HepG2 (cell line): ENCODE measurements at regions not wholly inside any gene's neighbourhood (a gene's known extent, or its start where the extent isn't known, plus 50 kb on each side); places are given as distances from the start of the nearest gene placed in this dataset.

Experiments
- ATAC-seq: fragments of 200-7000 bp; cut with Tn5 transposase; 3 replicates; pipeline ENCODE4 v1.9.1; 2020; ENCODE audit warnings: mild to moderate bottlenecking, moderate library complexity
- BruUV-seq: library from RNA; stranded (reverse); fragments of 400-500 nt; replicated peaks from 2 replicates; lab custom pipeline; 2021; lab: Mats Ljungman, UMichigan
- CTCF ChIA-PET: fragments of 300-600 bp; formaldehyde crosslinking; extraction: SDS; loops from one replicate; lab custom pipeline; 2021; ENCODE audit warnings: low total read pairs, inconsistent platforms, low intra/inter-chr PET ratio; lab: Yijun Ruan, JAX
- POLR2A ChIA-PET: fragments of 350-600 bp; sonication (Branson Sonifier 250); formaldehyde crosslinking; loops from one replicate; lab custom pipeline; 2020; ENCODE audit warnings: antibody characterized with exemption, inconsistent platforms; lab: Yijun Ruan, JAX
- DNase-seq: peaks from one replicate; pipeline ENCODE4 v3.0.0-alpha.2; 2015; ENCODE audit warnings: low spot score
- FAIRE-seq: peaks from 3 replicates; lab custom pipeline; 2011; peaks lifted over from hg19 to GRCh38; lab: Jason Lieb, UNC
- H2AFZ ChIP-seq: one replicate; pipeline ENCODE4 v1.6.1; 2011; ENCODE audit warnings: low read length, inconsistent platforms
- H3K27ac ChIP-seq: fragments of 300-600 bp; 3 replicates; pipeline ENCODE4 v1.8.0; 2011; ENCODE audit warnings: mixed run types, mild to moderate bottlenecking, mixed read lengths, low read length, inconsistent platforms; ENCODE audit not compliant: insufficient read depth; ENCODE audit errors: extremely low read length
- H3K27me3 ChIP-seq, 2 experiments: fragments of 200-600 bp in 1 of 2; 2 replicates in 1 of 2; 3 replicates in 1 of 2; pipeline versions ENCODE4 v1.6.0 to v1.8.0; 2011; ENCODE audit warnings: low read length in 2 of 2, mild to moderate bottlenecking in 2 of 2, moderate library complexity in 2 of 2, inconsistent platforms in 1 of 2; ENCODE audit not compliant: insufficient read depth in 2 of 2, control insufficient read depth in 1 of 2
- H3K36me3 ChIP-seq, 2 experiments: fragments of 200-600 bp in 1 of 2; replicated peaks in 1 of 2; 2 replicates in 1 of 2; 3 replicates in 1 of 2; pipeline versions ENCODE4 v1.5.1 to v1.8.0; 2011; ENCODE audit warnings: low read length in 2 of 2, inconsistent platforms in 1 of 2; ENCODE audit not compliant: insufficient read depth in 2 of 2, control insufficient read depth in 1 of 2
- H3K4me1 ChIP-seq: 2 replicates; pipeline ENCODE4 v1.5.1; 2012; ENCODE audit warnings: low read length, inconsistent platforms; ENCODE audit not compliant: insufficient read depth
- H3K4me2 ChIP-seq: 2 replicates; pipeline ENCODE4 v1.6.0; 2011; ENCODE audit warnings: low read depth, low read length, inconsistent platforms
- H3K4me3 ChIP-seq, 3 experiments: fragments of 200-600 bp in 1 of 3; sonication (generic), shearing (Covaris generic) in 1 of 3; replicated peaks in 1 of 3; 2 replicates each; pipeline ENCODE4 v1.5.1; 2011 to 2016; ENCODE audit warnings: low read length in 3 of 3, inconsistent platforms in 2 of 3, low read depth in 2 of 3, mild to moderate bottlenecking in 2 of 3, control low read depth in 1 of 3, mixed read lengths in 1 of 3; ENCODE audit not compliant: insufficient read depth in 1 of 3
- H3K79me2 ChIP-seq: one replicate; pipeline ENCODE4 v1.6.1; 2011; ENCODE audit warnings: low read length, inconsistent platforms; ENCODE audit not compliant: insufficient read depth
- H3K9ac ChIP-seq: 2 replicates; pipeline ENCODE4 v1.6.0; 2011; ENCODE audit warnings: mild to moderate bottlenecking, low read depth, low read length, inconsistent platforms; ENCODE audit not compliant: insufficient read depth
- H3K9me3 ChIP-seq: 2 replicates; pipeline ENCODE4 v1.5.1; 2012; ENCODE audit warnings: mild to moderate bottlenecking, low read length
- H4K20me1 ChIP-seq: 2 replicates; pipeline ENCODE4 v1.6.0; 2011; ENCODE audit warnings: inconsistent platforms, mild to moderate bottlenecking, low read length, moderate library complexity; ENCODE audit not compliant: insufficient read depth
- FOSL2 ChIP-seq: sonication (generic); formaldehyde crosslinking; IDR thresholded peaks from 2 replicates; pipeline ENCODE4 v1.4.0; 2020; ENCODE audit warnings: missing genetic modification reagents
- HHEX ChIP-seq: IDR thresholded peaks from 2 replicates; pipeline ENCODE4 v1.6.1; 2016; ENCODE audit warnings: control low read depth
- HNF1B ChIP-seq: sonication (generic); formaldehyde crosslinking; IDR thresholded peaks from 2 replicates; pipeline ENCODE4 v1.5.1; 2020; ENCODE audit warnings: mild to moderate bottlenecking, moderate library complexity, missing genetic modification reagents
- MTF2 ChIP-seq: sonication (generic); formaldehyde crosslinking; IDR thresholded peaks from 2 replicates; pipeline ENCODE4 v1.5.0; 2020; ENCODE audit warnings: missing genetic modification reagents, borderline replicate concordance
- PCBP2 ChIP-seq: fragments of 200-400 bp; formaldehyde crosslinking; optimal IDR thresholded peaks from 2 replicates; pipeline ENCODE3; 2018; ENCODE audit warnings: low read length, low read depth; ENCODE audit not compliant: poor library complexity, severe bottlenecking
- SRY ChIP-seq: sonication (generic); formaldehyde crosslinking; IDR thresholded peaks from 2 replicates; pipeline ENCODE4 v1.8.0; 2022; ENCODE audit warnings: mild to moderate bottlenecking, missing genetic modification reagents
- STAT5B ChIP-seq: sonication (generic); formaldehyde crosslinking; IDR thresholded peaks from 2 replicates; pipeline ENCODE4 v1.4.0; 2020; ENCODE audit warnings: missing genetic modification reagents
- TFAP4 ChIP-seq: sonication (generic); IDR thresholded peaks from 2 replicates; pipeline ENCODE4 v1.6.1; 2016; ENCODE audit warnings: low read depth, borderline replicate concordance
- ZMYM4 ChIP-seq: sonication (generic); formaldehyde crosslinking; IDR thresholded peaks from 2 replicates; pipeline ENCODE4 v1.8.1; 2023; ENCODE audit warnings: mild to moderate bottlenecking, missing genetic modification reagents
- ZNF263 ChIP-seq: sonication (generic); formaldehyde crosslinking; IDR thresholded peaks from 2 replicates; pipeline ENCODE4 v1.4.0; 2020; ENCODE audit warnings: missing genetic modification reagents
- whole genome bisulfite sequencing: methylation state at CpG from one replicate; pipeline ENCODE4 v1.1.6; 2017; ENCODE audit warnings: low lambda C conversion rate; 5-methylcytosine and 5-hydroxymethylcytosine counted together
- in situ Hi-C: cut with HindIII; loops from 2 replicates; pipeline ENCODE4 v1.10.0; 2017; ENCODE audit warnings: low pct_unique_long_range_greater_than_20kb; ENCODE audit not compliant: extremely low pct_ligation_motif_present
- intact Hi-C: fragments of 100-400 bp; cut with micrococcal nuclease; formaldehyde crosslinking; loops from one replicate; pipeline ENCODE4 v1.10.0; 2022; ENCODE audit not compliant: unreplicated experiment

GRCh38 chr6:53413326-53413725 is 64.6 kb upstream of the ELOVL5 start:
- in situ Hi-C loops = no loop called here
- no TSS peak for BruUV-seq
- Histone ChIP-seq H3K4me1 (peaks cover 4% of the 10 kb centered on the region; the same call in 1 of the 2 replicates), H3K9ac (no peak overlapping the region), H2AFZ (no peak overlapping the region), H4K20me1 (no peaks in the 10 kb centered on the region), H3K36me3 (no peaks in the 10 kb centered on the region), H3K9me3 (no peaks in the 10 kb centered on the region), H3K27me3 (peaks cover 0 to 4% of the 10 kb centered on the region in 2 experiments; a peak in 1 of 5 replicates), H3K27ac (no peak overlapping the region), H3K4me2 (no peak overlapping the region), H3K4me3 (no peak overlapping the region), H3K79me2 (no peaks in the 10 kb centered on the region)
- ATAC-seq (no peak), FAIRE-seq (no peak), DNase-seq (no peak)
- 38% methylated on average over 4 of the region's 4 CpGs for WGBS
- ChIA-PET POLR2A (no interaction called here), CTCF (interaction anchor here (1.8 kb wide), 1 partner anchor 242 kb away, joined by 6 read pairs; no protein-coding TSS in a partner anchor)
- TF ChIP-seq PCBP2 = no peak
- TF ChIP-seq ZMYM4 (CRISPR knock-in tag) = no peak
- no peak for TF ChIP-seq MTF2
- TF ChIP-seq STAT5B (CRISPR knock-in tag) = no peak
- TF ChIP-seq HNF1B = no peak
- TF ChIP-seq TFAP4 = no peak
- TF ChIP-seq ZNF263 (CRISPR knock-in tag) = no peak
- no peak for TF ChIP-seq SRY (CRISPR knock-in tag)
- no peak for TF ChIP-seq HHEX (CRISPR knock-in tag)
- TF ChIP-seq FOSL2 (CRISPR knock-in tag) = no peak
- intact Hi-C loops = no loop called here
